ENCODE measurements at regions not wholly inside any gene's neighbourhood (a gene's known extent, or its start where the extent isn't known, plus 50 kb on each side); places are given as distances from the start of the nearest gene placed in this dataset.
A peak's percentile ranks its signal among the peaks of the same experiment; 100 is the strongest.
"Not testable (repeated sequence)": the region's sequence is repeated elsewhere in the genome, so short reads cannot be mapped to it uniquely, and the experiment has no call there.

GRCh38 chr6:76744151-76744720 lies 671.8 kb upstream of the IMPG1 start:
- not testable (repeated sequence) for H3K4me3 Mint-ChIP-seq, H3K4me1 Mint-ChIP-seq, DNase-seq, H3K27ac Mint-ChIP-seq, H3K27me3 Mint-ChIP-seq, ATAC-seq
- peaks cover 0 to 10% of the 10 kb centered on the region in 2 donors for H3K9me3 Mint-ChIP-seq

DNA sequence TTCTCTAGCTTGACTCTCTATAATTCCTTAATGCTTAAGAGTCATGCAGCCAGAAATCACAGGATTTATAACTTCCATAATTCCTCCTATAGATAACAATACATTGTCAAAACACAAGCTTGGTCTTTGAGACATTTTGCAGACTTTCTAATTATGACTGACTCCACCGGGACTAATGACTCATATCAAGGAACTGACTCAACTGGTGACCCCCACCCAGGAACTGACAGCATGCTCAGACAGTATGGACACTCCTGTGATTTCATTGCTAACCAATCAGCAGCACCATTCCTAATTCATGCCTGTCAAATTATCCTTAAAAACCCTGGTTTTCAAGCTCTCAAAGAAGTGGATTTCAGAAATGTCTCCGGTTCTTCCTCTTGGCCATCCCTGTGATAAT lies 670.5 kb upstream of the IMPG1 start:
- H3K4me1 Mint-ChIP-seq, result no peaks in the 10 kb centered on the region
- H3K4me3 Mint-ChIP-seq, result no peak overlapping the region
- H3K27ac Mint-ChIP-seq, result no peak overlapping the region
- no peaks in the 10 kb centered on the region for H3K27me3 Mint-ChIP-seq
- no peak for DNase-seq
- peaks cover 0 to 14% of the 10 kb centered on the region in 2 donors for H3K9me3 Mint-ChIP-seq
- no peak for ATAC-seq

GRCh38 chr6:76719449-76719848 lies 647.0 kb upstream of the IMPG1 start:
- H3K9me3 Mint-ChIP-seq, result peaks cover 5 to 15% of the 10 kb centered on the region in 2 donors

GRCh38 chr6:76708641-76709331 lies 636.3 kb upstream of the IMPG1 start:
- H3K27me3 Mint-ChIP-seq, result no peaks in the 10 kb centered on the region
- H3K4me1 Mint-ChIP-seq, result no peaks in the 10 kb centered on the region
- H3K4me3 Mint-ChIP-seq, result no peak overlapping the region
- H3K27ac Mint-ChIP-seq, result no peak overlapping the region
- no peak for ATAC-seq
- H3K9me3 Mint-ChIP-seq, result peaks cover 0 to 4% of the 10 kb centered on the region in 2 donors
- no peak for DNase-seq

More at GRCh38 chr6:76719449-76719848, 647.0 kb upstream of the IMPG1 start:
- H3K4me3 Mint-ChIP-seq, result no peak overlapping the region
- no peaks in the 10 kb centered on the region for H3K4me1 Mint-ChIP-seq
- DNase-seq (no peak), ATAC-seq (no peak)
- H3K27me3 Mint-ChIP-seq, result no peaks in the 10 kb centered on the region
- H3K27ac Mint-ChIP-seq, result no peak overlapping the region

DNA sequence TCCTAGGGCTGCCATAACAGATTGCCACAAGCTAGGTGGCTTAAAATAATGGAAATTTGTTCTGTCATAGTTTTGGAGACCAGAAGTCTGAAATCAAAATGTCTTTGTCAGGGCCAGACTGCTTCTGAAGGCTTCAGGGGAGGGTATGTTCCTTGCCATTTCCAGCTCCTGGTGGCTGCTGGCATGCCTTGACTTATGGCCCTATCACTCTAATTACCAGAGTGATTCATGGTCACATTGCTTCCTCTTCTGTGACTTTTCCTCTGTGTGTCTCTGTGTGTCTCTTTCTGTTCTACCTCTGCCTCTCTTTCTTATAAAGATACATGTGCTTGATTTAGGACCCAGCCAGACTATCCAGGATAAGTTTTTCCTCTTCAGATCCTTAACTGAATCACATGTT lies 635.2 kb upstream of the IMPG1 start:
- no peak for DNase-seq
- no peak for ATAC-seq
- Mint-ChIP-seq H3K9me3 (peaks cover under 1 to 4% of the 10 kb centered on the region in 2 donors), H3K4me1 (no peaks in the 10 kb centered on the region), H3K27me3 (no peaks in the 10 kb centered on the region), H3K27ac (no peak overlapping the region), H3K4me3 (no peak overlapping the region)

GRCh38 chr6:76706631-76707030 lies 634.2 kb upstream of the IMPG1 start:
- peaks cover 4 to 5% of the 10 kb centered on the region in 2 donors for H3K9me3 Mint-ChIP-seq
- no peaks in the 10 kb centered on the region for H3K27me3 Mint-ChIP-seq
- no peak overlapping the region for H3K27ac Mint-ChIP-seq
- H3K4me3 Mint-ChIP-seq, result no peak overlapping the region
- DNase-seq, result no peak
- ATAC-seq, result no peak
- H3K4me1 Mint-ChIP-seq, result no peaks in the 10 kb centered on the region

GRCh38 chr6:76706086-76706485 lies 633.6 kb upstream of the IMPG1 start:
- no peak overlapping the region for H3K4me3 Mint-ChIP-seq
- H3K27ac Mint-ChIP-seq, result no peak overlapping the region
- DNase-seq (no peak), ATAC-seq (no peak)
- no peaks in the 10 kb centered on the region for H3K4me1 Mint-ChIP-seq
- peaks cover 4 to 5% of the 10 kb centered on the region in 2 donors for H3K9me3 Mint-ChIP-seq
- H3K27me3 Mint-ChIP-seq, result no peaks in the 10 kb centered on the region

DNA sequence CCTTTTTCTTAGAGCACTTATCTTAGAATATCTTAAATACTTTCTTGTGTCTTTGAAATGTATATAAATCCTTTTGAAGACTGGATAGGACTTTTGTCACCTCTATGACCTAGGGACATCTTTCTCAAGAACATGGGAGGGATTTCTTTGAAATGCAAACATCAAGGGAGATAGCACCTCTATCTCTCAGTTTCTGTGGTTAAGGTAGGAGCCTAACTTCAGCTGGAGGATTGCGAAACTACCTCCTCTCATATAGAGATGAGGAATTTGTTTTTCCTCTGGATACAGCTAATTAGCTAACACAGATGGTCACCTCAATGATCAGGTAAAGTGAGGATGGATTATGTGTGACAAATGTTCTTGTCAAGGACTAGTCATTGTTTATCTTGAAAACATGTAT lies 631.3 kb upstream of the IMPG1 start:
- no peak overlapping the region for H3K27ac Mint-ChIP-seq
- H3K4me3 Mint-ChIP-seq, result no peak overlapping the region
- no peaks in the 10 kb centered on the region for H3K27me3 Mint-ChIP-seq
- DNase-seq (no peak), ATAC-seq (no peak)
- no peaks in the 10 kb centered on the region for H3K4me1 Mint-ChIP-seq
- H3K9me3 Mint-ChIP-seq, result peaks cover 4 to 5% of the 10 kb centered on the region in 2 donors

DNA sequence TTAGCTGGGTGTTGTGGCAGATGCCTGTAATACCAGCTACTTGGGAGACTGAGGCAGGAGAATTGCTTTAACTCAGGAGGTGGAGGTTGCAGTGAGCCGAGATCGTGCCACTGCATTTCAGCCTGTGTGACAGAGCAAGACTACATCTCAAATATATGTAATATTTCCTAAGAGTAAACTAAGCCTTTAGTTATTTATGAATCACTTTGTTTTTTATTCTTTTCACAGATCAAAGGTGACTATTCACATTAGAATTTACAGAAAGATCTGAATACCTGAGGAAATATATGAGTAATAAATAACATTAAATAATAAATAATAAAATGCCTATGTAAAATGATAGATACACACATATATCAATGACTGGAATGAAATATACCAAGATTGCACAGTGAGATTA lies 630.8 kb upstream of the IMPG1 start:
- H3K9me3 Mint-ChIP-seq, result peaks cover 4 to 5% of the 10 kb centered on the region in 2 donors
- no peak for DNase-seq
- no peaks in the 10 kb centered on the region for H3K27me3 Mint-ChIP-seq

GRCh38 chr6:76702187-76702586 lies 629.7 kb upstream of the IMPG1 start:
- Mint-ChIP-seq H3K9me3 (peaks cover 0 to 5% of the 10 kb centered on the region in 2 donors), H3K27ac (no peak overlapping the region), H3K4me3 (no peak overlapping the region), H3K27me3 (no peaks in the 10 kb centered on the region), H3K4me1 (no peaks in the 10 kb centered on the region)
- DNase-seq (no peak), ATAC-seq (no peak)

More for the DNA sequence above, 630.8 kb upstream of the IMPG1 start:
- no peaks in the 10 kb centered on the region for H3K4me1 Mint-ChIP-seq
- H3K4me3 Mint-ChIP-seq, result no peak overlapping the region
- no peak for ATAC-seq
- H3K27ac Mint-ChIP-seq, result no peak overlapping the region

DNA sequence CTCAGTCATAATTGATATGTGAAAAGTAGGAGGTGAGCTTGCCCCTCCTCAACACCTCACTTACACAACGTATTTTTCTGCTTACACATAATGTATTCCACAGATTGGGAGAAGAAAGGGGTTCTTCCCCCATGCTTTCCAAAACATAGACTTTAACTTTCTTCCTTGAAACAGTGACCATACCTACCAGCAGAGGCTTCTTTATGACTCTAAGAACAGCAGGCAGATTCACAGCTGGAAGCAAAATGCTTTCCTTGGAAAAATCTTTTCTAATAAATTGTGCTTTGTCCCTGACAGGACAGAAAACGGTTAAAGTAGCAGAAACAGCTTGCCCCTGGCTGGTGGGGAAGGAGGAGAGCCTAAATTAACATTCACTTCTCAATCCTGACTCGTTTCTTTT lies 629.1 kb upstream of the IMPG1 start:
- DNase-seq (no peak), ATAC-seq (no peak)
- Mint-ChIP-seq H3K9me3 (peaks cover 0 to 5% of the 10 kb centered on the region in 2 donors), H3K27ac (no peak overlapping the region), H3K4me1 (no peaks in the 10 kb centered on the region), H3K27me3 (no peaks in the 10 kb centered on the region), H3K4me3 (no peak overlapping the region)

GRCh38 chr6:76697585-76697984 lies 625.1 kb upstream of the IMPG1 start:
- Mint-ChIP-seq H3K4me3 (no peak overlapping the region), H3K27me3 (no peaks in the 10 kb centered on the region), H3K9me3 (peaks cover 0 to 4% of the 10 kb centered on the region in 2 donors), H3K4me1 (no peaks in the 10 kb centered on the region), H3K27ac (no peak overlapping the region)
- no peak for DNase-seq
- no peak for ATAC-seq

DNA sequence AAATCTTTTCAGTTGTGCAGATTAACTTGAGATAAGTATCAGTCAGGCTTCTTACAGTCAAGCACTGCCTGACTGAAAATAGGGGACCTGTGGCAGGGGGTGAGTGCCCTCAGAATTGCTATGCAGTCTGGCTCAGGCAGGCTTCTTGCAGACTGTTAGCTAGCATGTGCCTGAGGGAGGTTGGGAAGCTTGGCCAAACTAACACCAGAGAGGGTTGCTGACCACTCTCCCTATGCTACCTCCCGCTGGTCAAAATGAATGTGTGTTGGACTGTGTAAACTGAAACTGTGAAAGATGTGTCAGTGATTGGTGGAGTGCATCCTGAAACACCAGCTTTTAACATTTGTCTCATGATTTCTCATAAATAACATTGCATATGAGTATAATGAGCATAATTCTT lies 622.3 kb upstream of the IMPG1 start:
- no peak for ATAC-seq
- Mint-ChIP-seq H3K27ac (no peak overlapping the region), H3K4me3 (no peak overlapping the region), H3K27me3 (no peaks in the 10 kb centered on the region), H3K9me3 (no peaks in the 10 kb centered on the region), H3K4me1 (no peaks in the 10 kb centered on the region)
- DNase-seq, result no peak

DNA sequence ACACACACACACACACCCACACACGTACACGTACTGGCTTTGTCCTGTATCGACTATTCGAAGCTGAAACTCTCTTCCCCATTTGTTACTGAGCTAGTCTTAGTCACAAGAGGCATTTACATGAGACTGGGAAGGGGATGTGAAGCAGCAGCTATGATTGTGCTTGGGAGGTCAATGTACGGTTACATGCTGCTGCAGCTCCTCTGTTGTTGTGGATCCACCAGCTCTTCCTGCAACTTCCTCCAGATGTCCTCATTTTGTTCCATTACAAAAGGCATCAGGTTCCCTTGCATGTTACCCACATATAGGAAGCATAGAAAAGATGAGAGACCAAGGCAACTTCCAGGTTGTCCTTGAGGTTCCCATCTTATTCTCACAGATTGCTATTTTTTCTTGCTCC lies 612.4 kb upstream of the IMPG1 start:
- ATAC-seq (no peak), DNase-seq (no peak)
- no peak overlapping the region for H3K27ac Mint-ChIP-seq
- no peaks in the 10 kb centered on the region for H3K27me3 Mint-ChIP-seq
- H3K9me3 Mint-ChIP-seq, result peaks cover 15 to 17% of the 10 kb centered on the region in 2 donors
- no peak overlapping the region for H3K4me3 Mint-ChIP-seq
- H3K4me1 Mint-ChIP-seq, result no peaks in the 10 kb centered on the region

DNA sequence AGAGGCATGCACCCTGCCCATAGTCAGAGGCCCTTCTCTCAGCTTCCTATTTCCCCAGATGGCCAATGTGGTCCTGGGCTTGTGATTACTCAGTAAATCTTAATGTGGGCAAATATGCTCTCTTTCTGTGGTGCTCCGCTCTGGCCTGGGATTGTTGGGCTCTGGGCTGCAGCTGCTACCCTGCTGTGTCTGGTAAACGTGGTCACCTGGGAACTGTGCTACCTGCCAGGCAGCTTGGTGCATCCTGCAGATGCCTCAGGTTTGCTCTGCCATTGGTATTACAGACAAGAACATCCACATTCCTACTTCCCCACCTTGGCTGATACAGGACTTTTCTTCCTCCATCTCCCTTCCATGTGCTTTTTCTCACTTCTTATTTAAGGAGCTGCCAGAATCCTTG lies 611.5 kb upstream of the IMPG1 start:
- no peak for DNase-seq
- ATAC-seq, result no peak
- peaks cover 15 to 17% of the 10 kb centered on the region in 2 donors for H3K9me3 Mint-ChIP-seq
- H3K27ac Mint-ChIP-seq, result peak overlapping the region in 1 of 2 donors; percentile 6
- no peaks in the 10 kb centered on the region for H3K4me1 Mint-ChIP-seq
- no peaks in the 10 kb centered on the region for H3K27me3 Mint-ChIP-seq
- H3K4me3 Mint-ChIP-seq, result no peak overlapping the region

DNA sequence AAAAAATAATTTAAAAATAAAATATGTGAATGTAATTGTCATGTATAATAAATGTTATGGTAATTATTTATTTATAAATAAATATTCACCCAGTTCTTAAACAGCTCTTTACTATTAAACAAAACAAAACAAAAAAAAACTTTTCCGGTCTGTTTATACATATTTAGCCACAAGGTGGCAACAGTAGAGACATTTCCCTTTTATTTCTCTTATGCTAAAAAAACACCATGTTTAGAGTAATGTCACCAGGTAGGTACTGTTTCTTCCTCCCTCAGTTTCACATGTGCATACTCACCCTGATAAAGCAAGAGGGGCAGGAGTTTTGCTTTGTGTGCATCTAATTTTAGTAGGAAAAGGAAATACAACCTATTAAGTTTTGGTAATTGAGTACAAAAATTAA lies 610.4 kb upstream of the IMPG1 start:
- H3K9me3 Mint-ChIP-seq, result peaks cover 9% of the 10 kb centered on the region in 2 donors
- no peaks in the 10 kb centered on the region for H3K27me3 Mint-ChIP-seq
- H3K4me3 Mint-ChIP-seq, result no peak overlapping the region
- no peak for ATAC-seq
- no peak for DNase-seq
- no peak overlapping the region for H3K27ac Mint-ChIP-seq
- H3K4me1 Mint-ChIP-seq, result no peaks in the 10 kb centered on the region

DNA sequence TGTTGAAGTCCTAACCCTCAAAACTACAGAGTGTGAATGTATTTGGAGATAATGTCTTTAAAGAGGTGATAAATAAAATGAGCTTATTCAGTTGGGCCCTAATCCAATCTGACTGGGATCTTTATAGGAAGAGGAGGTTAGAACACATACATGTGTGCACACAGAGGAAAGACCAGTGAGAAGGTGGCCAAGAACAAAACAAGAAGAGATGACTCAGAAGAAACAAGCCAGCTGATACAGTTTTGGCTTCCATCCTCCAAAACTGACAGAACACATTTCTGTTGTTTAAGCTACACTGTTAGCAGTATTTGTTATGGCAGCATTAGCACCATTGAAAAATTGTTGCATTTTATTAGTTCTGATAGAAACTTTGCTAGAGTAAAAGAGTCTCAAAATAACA lies 609.3 kb upstream of the IMPG1 start:
- DNase-seq (no peak), ATAC-seq (no peak)
- H3K9me3 Mint-ChIP-seq, result peaks cover 5 to 8% of the 10 kb centered on the region in 2 donors
- H3K27me3 Mint-ChIP-seq, result no peaks in the 10 kb centered on the region
- no peak overlapping the region for H3K27ac Mint-ChIP-seq
- no peaks in the 10 kb centered on the region for H3K4me1 Mint-ChIP-seq
- H3K4me3 Mint-ChIP-seq, result no peak overlapping the region

Data from stimulated activated naive CD8-positive, alpha-beta T cell treated with anti-CD3 and anti-CD28 coated beads, Interleukin-15, amount 100 ng/mL, for 72 hours (primary cell).